HG03342 (cell line): ENCODE measurements at regions not wholly inside any gene's neighbourhood (a gene's known extent, or its start where the extent isn't known, plus 50 kb on each side); places are given as distances from the start of the nearest gene placed in this dataset.

Source experiments
- ATAC-seq: cut with Tn5 transposase; IDR thresholded peaks from one replicate; pipeline ENCODE4 v1.9.1; 2021; ENCODE audit warnings: mild to moderate bottlenecking, moderate library complexity; ENCODE audit not compliant: unreplicated experiment

- no peak for ATAC-seq
These were observed 119.0 kb upstream of the PPP2R2D start for GRCh38 chr10:131781791-131782190.

GRCh38 chr10:131784363-131785120 is 116.3 kb upstream of the PPP2R2D start:
- no peak for ATAC-seq

- no peak for ATAC-seq
These were observed 115.7 kb upstream of the PPP2R2D start for GRCh38 chr10:131785121-131785460.

- ATAC-seq: no peak
These were observed 113.8 kb upstream of the PPP2R2D start for GRCh38 chr10:131786756-131787605.

- ATAC-seq: no peak
These were observed 112.8 kb upstream of the PPP2R2D start for GRCh38 chr10:131787961-131788360.

GRCh38 chr10:131788386-131788785 is 112.4 kb upstream of the PPP2R2D start:
- ATAC-seq: no peak

- ATAC-seq: no peak
These were observed 111.3 kb upstream of the PPP2R2D start for GRCh38 chr10:131789516-131789915.

GRCh38 chr10:131790021-131790420 is 110.8 kb upstream of the PPP2R2D start:
- ATAC-seq: no peak

- ATAC-seq: no peak
These were observed 108.7 kb upstream of the PPP2R2D start for GRCh38 chr10:131792011-131792651.

GRCh38 chr10:131792809-131793208 is 108.0 kb upstream of the PPP2R2D start:
- no peak for ATAC-seq

GRCh38 chr10:131795761-131796160 is 105.0 kb upstream of the PPP2R2D start:
- ATAC-seq: no peak

GRCh38 chr10:131797626-131798025 is 103.2 kb upstream of the PPP2R2D start:
- ATAC-seq: no peak

GRCh38 chr10:131799429-131799828 is 101.4 kb upstream of the PPP2R2D start:
- ATAC-seq: no peak

GRCh38 chr10:131802156-131802915 is 98.5 kb upstream of the PPP2R2D start:
- ATAC-seq: no peak

- no peak for ATAC-seq
These were observed 97.8 kb upstream of the PPP2R2D start for GRCh38 chr10:131802996-131803395.

- ATAC-seq: no peak
These were observed 96.9 kb upstream of the PPP2R2D start for GRCh38 chr10:131803860-131804425.

GRCh38 chr10:131804551-131805295 is 96.1 kb upstream of the PPP2R2D start:
- no peak for ATAC-seq

GRCh38 chr10:131805696-131806095 is 95.1 kb upstream of the PPP2R2D start:
- no peak for ATAC-seq

- no peak for ATAC-seq
These were observed 94.7 kb upstream of the PPP2R2D start for GRCh38 chr10:131806146-131806545.
